ENCODE measurements at regions not wholly inside any gene's neighbourhood (a gene's known extent, or its start where the extent isn't known, plus 50 kb on each side); places are given as distances from the start of the nearest gene placed in this dataset.
"Not testable (repeated sequence)": the region's sequence is repeated elsewhere in the genome, so short reads cannot be mapped to it uniquely, and the experiment has no call there.

DNA sequence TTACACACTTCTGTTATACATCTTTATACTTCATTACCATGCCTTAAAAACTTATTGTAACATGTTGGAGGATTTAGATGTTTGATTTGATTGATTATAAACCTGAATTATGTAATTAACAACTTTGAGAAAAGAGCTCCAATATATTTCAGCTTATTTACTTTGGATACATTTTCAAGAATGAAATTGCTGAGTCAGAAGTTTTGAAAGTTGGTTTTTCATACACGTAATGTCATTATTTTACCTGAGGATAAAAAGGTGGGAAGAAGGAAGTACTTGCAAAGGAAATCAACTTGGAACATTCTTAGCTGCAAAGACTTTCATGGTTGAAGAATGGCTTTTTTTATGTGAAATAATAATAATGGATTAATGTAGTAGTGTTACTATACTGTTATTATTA, 677.2 kb downstream of the FAM181B start:
- no peaks in the 10 kb centered on the region for H3K4me1 Mint-ChIP-seq (ENCODE audit: low read depth)
- H3K9me3 Mint-ChIP-seq, result no peaks in the 10 kb centered on the region
- no peak overlapping the region for H3K4me3 Mint-ChIP-seq
- no peaks in the 10 kb centered on the region for H3K27me3 Mint-ChIP-seq (ENCODE audit: low read depth)
- intact Hi-C loops (cut with micrococcal nuclease), result no loop called here
- no peaks in the 10 kb centered on the region for H3K36me3 Mint-ChIP-seq (ENCODE audit: low read depth)
- no peak for DNase-seq
- CTCF ChIA-PET, result interaction anchor here (0.6 kb wide), 2 partner anchors 76 to 306 kb away, joined by 3 read pairs; no protein-coding TSS in a partner anchor
- no peak overlapping the region for H3K27ac Mint-ChIP-seq

DNA sequence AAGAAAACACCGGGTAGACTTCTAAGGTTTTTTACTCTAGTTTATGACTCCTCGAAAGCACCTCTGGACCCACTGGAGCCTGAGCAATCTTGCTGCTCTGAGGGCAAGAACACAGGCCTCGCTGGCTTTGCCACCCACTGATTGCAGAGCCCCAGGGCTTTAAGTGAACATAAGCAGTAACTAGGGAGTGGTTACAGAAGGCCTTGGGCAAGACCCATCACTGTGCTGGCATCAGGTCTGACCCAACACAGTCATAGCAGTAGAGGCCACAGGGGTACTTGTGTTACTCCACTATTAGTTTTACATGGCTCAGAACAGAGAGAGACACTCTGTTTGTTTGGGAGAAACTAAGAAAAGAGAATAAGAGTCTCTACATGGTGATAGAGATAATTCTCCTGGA, 684.5 kb downstream of the FAM181B start:
- Mint-ChIP-seq H3K36me3 (ENCODE audit: low read depth) (no peaks in the 10 kb centered on the region), H3K27me3 (ENCODE audit: low read depth) (peaks cover 5% of the 10 kb centered on the region)
- no peak for DNase-seq

DNA sequence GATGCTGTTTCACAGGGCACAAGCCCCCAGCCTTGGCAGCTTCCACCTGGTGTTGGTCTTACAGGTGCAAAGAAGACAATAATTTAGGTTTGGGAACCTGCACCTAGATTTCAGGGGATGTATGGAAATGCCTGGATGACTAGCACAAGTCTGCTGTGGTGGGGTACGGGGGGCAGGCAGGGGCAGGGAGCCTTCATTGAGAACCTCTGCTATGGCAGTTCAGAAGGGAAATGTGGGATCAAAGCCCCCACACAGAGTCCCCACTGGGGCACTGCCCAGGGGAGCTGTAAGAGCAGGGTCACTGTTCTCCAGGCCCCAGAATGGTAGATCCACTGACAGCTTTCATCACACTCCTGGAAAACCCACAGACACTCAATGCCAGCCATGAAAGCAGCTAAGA, 686.5 kb downstream of the FAM181B start:
- CTCF ChIA-PET, result interaction anchor here (0.6 kb wide), 1 partner anchor 29 kb away, joined by 3 read pairs; no protein-coding TSS in a partner anchor
- H3K27me3 Mint-ChIP-seq (ENCODE audit: low read depth), result peaks cover 5% of the 10 kb centered on the region
- no peak overlapping the region for H3K27ac Mint-ChIP-seq
- H3K4me1 Mint-ChIP-seq (ENCODE audit: low read depth), result no peaks in the 10 kb centered on the region
- intact Hi-C loops (cut with micrococcal nuclease), result loop anchor here (10.0 kb wide), 1 partner anchor 648 kb away; no protein-coding TSS in a partner anchor
- no peak for DNase-seq
- no peaks in the 10 kb centered on the region for H3K36me3 Mint-ChIP-seq (ENCODE audit: low read depth)
- no peak overlapping the region for H3K4me3 Mint-ChIP-seq
- H3K9me3 Mint-ChIP-seq, result peaks cover 10% of the 10 kb centered on the region

More for the DNA sequence above, 684.5 kb downstream of the FAM181B start:
- no peaks in the 10 kb centered on the region for H3K4me1 Mint-ChIP-seq (ENCODE audit: low read depth)
- H3K27ac Mint-ChIP-seq, result no peak overlapping the region
- H3K4me3 Mint-ChIP-seq, result no peak overlapping the region
- CTCF ChIA-PET, result no interaction called here
- H3K9me3 Mint-ChIP-seq, result peaks cover 10% of the 10 kb centered on the region
- intact Hi-C loops (cut with micrococcal nuclease), result loop anchor here (10.0 kb wide), 1 partner anchor 646 kb away; no protein-coding TSS in a partner anchor

DNA sequence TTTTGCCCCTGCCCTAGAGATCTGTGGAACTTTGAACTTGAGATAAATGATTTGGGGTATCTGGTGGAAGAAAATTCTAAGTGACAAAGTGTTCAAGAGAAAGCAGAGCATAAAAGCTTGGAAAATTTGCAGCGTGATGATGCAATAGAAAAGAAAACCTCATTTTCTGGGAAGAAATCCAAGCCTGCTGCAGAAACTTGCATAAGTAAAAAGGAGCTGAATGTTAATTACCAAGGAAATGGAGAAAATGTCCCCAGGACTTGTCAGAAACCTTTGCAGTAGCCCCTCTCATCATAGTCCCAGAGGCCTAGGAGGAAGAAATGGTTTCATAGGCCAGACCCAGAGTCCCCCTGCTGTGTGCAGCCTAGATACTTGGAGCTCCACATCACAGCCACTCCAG, 686.9 kb downstream of the FAM181B start:
- Mint-ChIP-seq H3K27me3 (ENCODE audit: low read depth) (peaks cover 5% of the 10 kb centered on the region), H3K27ac (no peak overlapping the region), H3K4me1 (ENCODE audit: low read depth) (no peaks in the 10 kb centered on the region), H3K36me3 (ENCODE audit: low read depth) (no peaks in the 10 kb centered on the region), H3K9me3 (peaks cover 10% of the 10 kb centered on the region), H3K4me3 (no peak overlapping the region)
- intact Hi-C loops (cut with micrococcal nuclease), result loop anchor here (10.0 kb wide), 1 partner anchor 648 kb away; no protein-coding TSS in a partner anchor
- CTCF ChIA-PET, result interaction anchor here (0.6 kb wide), 1 partner anchor 28 kb away, joined by 3 read pairs; no protein-coding TSS in a partner anchor
- no peak for DNase-seq

DNA sequence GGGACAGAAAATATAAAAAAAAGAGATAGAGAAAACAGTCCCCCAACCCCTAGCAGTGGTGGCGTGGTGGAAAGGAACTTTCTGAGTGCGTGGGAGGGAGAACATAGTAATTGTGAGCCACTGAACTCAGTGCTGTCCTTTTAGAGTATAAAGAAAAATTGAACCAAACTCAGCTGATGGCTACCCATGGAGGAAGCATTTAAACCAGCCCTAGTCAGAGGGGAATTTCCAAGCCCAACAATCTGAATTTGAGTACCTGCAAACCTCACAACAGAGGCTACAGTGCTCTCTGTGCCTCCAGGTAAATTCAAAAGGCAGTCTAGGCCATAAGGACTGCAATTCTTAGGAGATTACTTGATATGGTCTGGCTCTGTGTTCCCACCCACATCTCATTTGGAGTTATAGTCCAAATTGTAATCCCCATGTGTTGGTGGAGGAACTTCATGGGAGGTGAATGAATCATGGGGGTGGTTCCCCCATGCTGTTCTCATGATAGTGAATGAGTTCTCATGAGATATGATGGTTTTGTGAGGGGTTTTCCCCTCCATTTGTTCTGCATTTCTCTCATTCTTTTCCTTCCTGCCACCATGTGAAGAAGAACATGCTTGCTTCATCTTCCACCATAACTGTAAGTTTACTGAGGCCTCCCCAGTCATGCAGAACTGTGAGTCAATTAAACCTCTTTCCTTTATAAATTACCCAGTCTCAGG, 687.8 kb downstream of the FAM181B start:
- H3K4me3 Mint-ChIP-seq, result no peak overlapping the region
- no peaks in the 10 kb centered on the region for H3K36me3 Mint-ChIP-seq (ENCODE audit: low read depth)
- DNase-seq, result no peak
- H3K27me3 Mint-ChIP-seq (ENCODE audit: low read depth), result peaks cover 5% of the 10 kb centered on the region
- H3K4me1 Mint-ChIP-seq (ENCODE audit: low read depth), result no peaks in the 10 kb centered on the region
- intact Hi-C loops (cut with micrococcal nuclease), result loop anchor here (10.0 kb wide), 1 partner anchor 649 kb away; no protein-coding TSS in a partner anchor
- H3K27ac Mint-ChIP-seq, result no peak overlapping the region
- CTCF ChIA-PET, result no interaction called here
- H3K9me3 Mint-ChIP-seq, result peaks cover 10% of the 10 kb centered on the region

DNA sequence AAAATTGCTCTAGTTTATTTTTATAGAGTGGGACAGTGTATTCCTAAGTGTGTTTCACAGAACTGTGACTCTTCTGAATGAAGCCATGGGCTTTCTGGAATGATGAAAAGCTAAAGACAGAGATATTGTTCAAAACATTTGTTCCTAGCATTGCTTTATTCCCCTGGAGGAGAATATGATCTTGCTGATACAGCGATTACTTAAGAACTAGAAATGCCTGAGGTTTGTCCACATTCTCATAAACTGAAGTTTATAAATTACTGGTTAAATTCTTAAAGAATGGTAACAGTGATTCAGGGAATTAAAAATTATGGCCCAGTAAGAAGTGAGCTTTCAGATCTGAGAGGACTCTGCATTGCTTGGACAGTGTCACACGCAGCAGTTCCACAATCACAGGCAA, 690.3 kb downstream of the FAM181B start:
- DNase-seq, result no peak
- H3K36me3 Mint-ChIP-seq (ENCODE audit: low read depth), result no peaks in the 10 kb centered on the region
- CTCF ChIA-PET, result no interaction called here
- intact Hi-C loops (cut with micrococcal nuclease), result loop anchor here (10.0 kb wide), 1 partner anchor 651 kb away; no protein-coding TSS in a partner anchor
- no peaks in the 10 kb centered on the region for H3K4me1 Mint-ChIP-seq (ENCODE audit: low read depth)
- H3K27ac Mint-ChIP-seq, result no peak overlapping the region
- H3K4me3 Mint-ChIP-seq, result no peak overlapping the region
- H3K9me3 Mint-ChIP-seq, result peaks cover 10% of the 10 kb centered on the region
- H3K27me3 Mint-ChIP-seq (ENCODE audit: low read depth), result no peaks in the 10 kb centered on the region

DNA sequence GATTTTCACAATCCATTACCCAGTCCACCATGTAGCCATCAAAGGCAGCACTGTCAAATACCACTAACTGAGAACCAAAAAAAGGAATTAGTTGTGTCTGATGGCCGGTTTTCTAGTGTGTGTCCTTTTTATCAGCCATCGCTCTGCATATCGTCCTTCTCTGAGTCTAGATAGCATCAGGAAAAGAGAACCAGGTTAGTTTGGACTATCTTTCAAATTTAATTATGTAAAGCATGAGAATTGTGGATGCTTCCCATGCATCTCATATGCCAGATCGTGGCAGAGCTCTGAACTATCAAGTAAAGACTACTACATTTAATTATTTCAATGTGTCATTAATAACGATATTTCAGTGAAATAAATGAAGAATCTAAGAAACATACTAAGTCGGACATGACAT, 691.9 kb downstream of the FAM181B start:
- CTCF ChIA-PET, result no interaction called here
- DNase-seq, result no peak
- H3K36me3 Mint-ChIP-seq (ENCODE audit: low read depth), result no peaks in the 10 kb centered on the region
- intact Hi-C loops (cut with micrococcal nuclease), result loop anchor here (10.0 kb wide), 1 partner anchor 653 kb away; no protein-coding TSS in a partner anchor
- peaks cover 10% of the 10 kb centered on the region for H3K9me3 Mint-ChIP-seq
- H3K27ac Mint-ChIP-seq, result no peak overlapping the region
- no peaks in the 10 kb centered on the region for H3K27me3 Mint-ChIP-seq (ENCODE audit: low read depth)
- H3K4me3 Mint-ChIP-seq, result no peak overlapping the region
- H3K4me1 Mint-ChIP-seq (ENCODE audit: low read depth), result no peaks in the 10 kb centered on the region

DNA sequence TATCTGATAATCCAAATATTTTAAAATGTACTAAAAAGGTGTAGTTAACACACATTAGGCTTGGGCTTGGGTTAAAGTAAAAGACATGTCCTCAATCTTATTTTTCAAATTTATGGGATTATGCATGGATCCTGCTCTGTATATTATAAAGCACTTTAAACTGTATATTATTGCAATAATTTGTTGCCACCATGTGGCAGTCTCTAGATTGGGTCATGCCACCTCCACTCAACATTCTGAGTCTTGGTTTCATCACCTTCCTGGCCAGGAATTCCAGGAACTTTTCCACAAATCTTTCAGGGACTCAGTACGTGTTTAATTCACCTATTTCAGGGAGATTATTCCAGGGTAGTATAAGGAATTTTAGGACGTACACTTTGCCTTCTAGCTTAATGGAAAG, 695.5 kb downstream of the FAM181B start:
- H3K36me3 Mint-ChIP-seq (ENCODE audit: low read depth), result no peaks in the 10 kb centered on the region
- no peaks in the 10 kb centered on the region for H3K9me3 Mint-ChIP-seq
- H3K27ac Mint-ChIP-seq, result no peak overlapping the region
- CTCF ChIA-PET, result interaction anchor here (0.5 to 1.5 kb wide), 4 partner anchors 17 to 396 kb away, joined by 3 to 4 read pairs (median 3); no protein-coding TSS in a partner anchor
- no peaks in the 10 kb centered on the region for H3K27me3 Mint-ChIP-seq (ENCODE audit: low read depth)
- intact Hi-C loops (cut with micrococcal nuclease), result loop anchor here (1.0 to 2.0 kb wide), 3 partner anchors 251 to 394 kb away; no protein-coding TSS in a partner anchor
- no peaks in the 10 kb centered on the region for H3K4me1 Mint-ChIP-seq (ENCODE audit: low read depth)
- H3K4me3 Mint-ChIP-seq, result no peak overlapping the region
- no peak for DNase-seq

DNA sequence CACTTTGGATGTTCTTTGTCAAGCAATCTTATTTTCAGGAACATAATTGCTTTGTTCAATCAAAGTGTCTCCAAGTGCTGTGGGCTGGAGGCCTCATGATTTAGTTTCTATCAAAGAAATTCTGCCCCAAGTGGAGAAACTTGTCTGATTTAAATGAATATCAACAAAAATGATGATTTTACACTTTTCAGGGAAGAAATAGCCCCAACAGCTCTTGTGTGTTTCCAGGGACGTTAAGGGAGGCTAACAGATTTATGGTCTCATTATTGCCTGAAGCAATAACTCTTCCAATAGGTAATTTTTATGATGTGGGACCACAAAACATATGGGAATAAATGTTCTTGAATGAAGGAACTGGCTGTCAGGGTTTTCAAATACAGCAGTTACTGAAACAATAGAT, 699.1 kb downstream of the FAM181B start:
- no peak for DNase-seq
- intact Hi-C loops (cut with micrococcal nuclease), result no loop called here
- H3K27ac Mint-ChIP-seq, result no peak overlapping the region
- no peak overlapping the region for H3K4me3 Mint-ChIP-seq
- H3K27me3 Mint-ChIP-seq (ENCODE audit: low read depth), result no peaks in the 10 kb centered on the region
- no peaks in the 10 kb centered on the region for H3K9me3 Mint-ChIP-seq
- H3K4me1 Mint-ChIP-seq (ENCODE audit: low read depth), result no peaks in the 10 kb centered on the region
- no peaks in the 10 kb centered on the region for H3K36me3 Mint-ChIP-seq (ENCODE audit: low read depth)
- CTCF ChIA-PET, result no interaction called here

DNA sequence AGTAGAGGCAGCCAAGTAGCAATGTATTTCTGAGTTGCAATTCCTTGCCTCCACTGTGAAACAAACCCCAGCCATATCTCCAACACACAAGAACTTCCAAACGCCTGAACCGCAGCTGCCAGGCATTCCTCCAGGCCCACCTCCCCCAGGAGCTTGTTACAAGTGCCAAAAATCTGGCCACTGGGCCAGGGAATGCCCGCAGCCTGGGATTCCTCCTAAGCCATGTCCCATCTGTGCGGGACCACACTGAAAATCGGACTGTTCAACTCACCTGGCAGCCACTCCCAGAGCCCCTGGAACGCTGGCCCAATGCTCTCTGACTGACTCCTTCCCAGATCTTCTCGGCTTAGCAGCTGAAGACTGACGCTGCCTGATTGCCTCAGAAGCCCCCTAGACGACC, 706.3 kb downstream of the FAM181B start:
- H3K27me3 Mint-ChIP-seq (ENCODE audit: low read depth); H3K4me3 Mint-ChIP-seq; intact Hi-C loops (cut with micrococcal nuclease); H3K36me3 Mint-ChIP-seq (ENCODE audit: low read depth); H3K9me3 Mint-ChIP-seq; H3K27ac Mint-ChIP-seq; H3K4me1 Mint-ChIP-seq (ENCODE audit: low read depth); CTCF ChIA-PET; DNase-seq: not testable (repeated sequence)

DNA sequence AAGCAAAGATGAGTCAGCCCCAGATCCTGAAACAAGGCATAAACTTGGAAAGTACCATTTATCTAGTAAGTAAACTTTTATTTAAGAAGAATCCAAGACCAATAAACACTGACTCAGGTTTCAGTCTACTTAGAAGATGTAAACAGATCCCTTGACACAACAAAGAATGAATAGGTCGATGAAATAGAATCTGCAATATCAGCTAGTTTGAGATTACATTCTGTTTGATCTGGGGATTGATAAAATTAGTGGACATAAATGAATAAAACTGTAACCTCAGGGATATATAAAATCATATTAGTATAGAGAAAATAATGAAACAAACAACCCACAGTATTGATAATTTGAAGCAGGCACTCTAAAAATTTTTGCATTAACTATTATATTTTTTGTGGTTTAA, 708.9 kb downstream of the FAM181B start:
- no peaks in the 10 kb centered on the region for H3K9me3 Mint-ChIP-seq
- no peak for DNase-seq
- H3K36me3 Mint-ChIP-seq (ENCODE audit: low read depth), result no peaks in the 10 kb centered on the region
- intact Hi-C loops (cut with micrococcal nuclease), result no loop called here
- CTCF ChIA-PET, result no interaction called here
- no peaks in the 10 kb centered on the region for H3K4me1 Mint-ChIP-seq (ENCODE audit: low read depth)
- no peaks in the 10 kb centered on the region for H3K27me3 Mint-ChIP-seq (ENCODE audit: low read depth)
- H3K27ac Mint-ChIP-seq, result no peak overlapping the region
- no peak overlapping the region for H3K4me3 Mint-ChIP-seq

DNA sequence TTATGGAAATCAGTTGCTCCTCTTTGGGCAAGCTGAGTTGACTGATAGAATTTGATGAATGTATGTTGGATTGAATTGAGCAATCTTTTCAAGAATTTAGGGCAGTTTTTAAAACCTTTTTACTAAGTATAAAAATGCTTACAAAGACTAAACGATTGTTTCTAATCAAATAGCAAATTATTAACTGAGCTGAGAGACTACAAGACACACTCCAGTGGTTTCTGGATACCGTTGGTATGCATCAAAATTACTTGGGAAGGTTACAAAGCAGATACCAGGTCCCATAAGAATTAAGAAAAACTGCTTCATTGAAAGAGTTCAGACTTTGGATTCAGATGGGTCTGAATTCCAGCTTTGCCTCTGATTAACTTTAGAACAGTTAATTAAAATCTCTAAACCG, 721.4 kb downstream of the FAM181B start:
- Mint-ChIP-seq H3K4me3 (no peak overlapping the region), H3K27me3 (ENCODE audit: low read depth) (peaks cover 2% of the 10 kb centered on the region), H3K9me3 (no peaks in the 10 kb centered on the region), H3K4me1 (ENCODE audit: low read depth) (no peaks in the 10 kb centered on the region), H3K36me3 (ENCODE audit: low read depth) (no peaks in the 10 kb centered on the region), H3K27ac (no peak overlapping the region)
- CTCF ChIA-PET, result no interaction called here
- no peak for DNase-seq
- intact Hi-C loops (cut with micrococcal nuclease), result no loop called here

DNA sequence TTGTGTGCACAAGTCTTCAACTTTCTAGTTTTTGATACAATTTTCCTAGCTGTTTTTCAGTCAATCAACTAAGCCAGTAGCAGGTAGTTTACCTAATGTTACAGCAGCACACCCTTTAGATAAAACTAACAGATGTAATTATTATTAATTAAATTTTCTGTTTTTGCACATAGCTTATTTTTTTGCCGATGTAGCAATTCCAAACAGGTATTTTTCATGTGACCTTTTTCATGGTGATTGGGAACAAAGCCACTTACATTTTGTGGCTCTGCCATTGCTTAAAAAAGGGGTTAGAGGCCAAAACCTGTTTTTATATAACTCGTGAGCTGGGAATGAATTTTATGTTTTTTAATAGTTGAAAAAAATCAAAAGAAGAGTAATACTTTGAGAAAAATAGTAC, 724.5 kb downstream of the FAM181B start:
- Mint-ChIP-seq H3K4me1 (ENCODE audit: low read depth) (peaks cover 10% of the 10 kb centered on the region), H3K36me3 (ENCODE audit: low read depth) (no peaks in the 10 kb centered on the region), H3K4me3 (no peak overlapping the region), H3K27me3 (ENCODE audit: low read depth) (peaks cover 2% of the 10 kb centered on the region), H3K9me3 (no peaks in the 10 kb centered on the region), H3K27ac (no peak overlapping the region)
- intact Hi-C loops (cut with micrococcal nuclease), result no loop called here
- no peak for DNase-seq
- CTCF ChIA-PET, result interaction anchor here (1.0 kb wide), 1 partner anchor 222 kb away, joined by 3 read pairs; no protein-coding TSS in a partner anchor
